SK-N-SH treated with all-trans-retinoic acid at 6 μM for 48 hours (cell line): ENCODE measurements at regions not wholly inside any gene's neighbourhood (a gene's known extent, or its start where the extent isn't known, plus 50 kb on each side); places are given as distances from the start of the nearest gene placed in this dataset.

Experiments used
- BACH2 ChIP-seq: fragments of 250-450 bp; sonication (Bioruptor Pico); IDR thresholded peaks from 2 replicates; pipeline ENCODE4 v1.9.0; 2021; ENCODE audit warnings: mild to moderate bottlenecking, borderline replicate concordance
- CREB5 ChIP-seq: fragments of 250-450 bp; sonication (Bioruptor Pico); IDR thresholded peaks from 2 replicates; pipeline ENCODE4 v1.5.1; 2020; ENCODE audit warnings: low read depth, mild to moderate bottlenecking, moderate library complexity
- GLIS3 ChIP-seq: fragments of 250-450 bp; sonication (Bioruptor Pico); IDR thresholded peaks from 2 replicates; pipeline ENCODE4 v1.5.0; 2020; ENCODE audit warnings: mild to moderate bottlenecking, moderate library complexity
- PATZ1 ChIP-seq: fragments of 250-450 bp; sonication (Bioruptor Pico); IDR thresholded peaks from 2 replicates; pipeline ENCODE4 v1.8.0; 2020; ENCODE audit warnings: mild to moderate bottlenecking, moderate library complexity, borderline replicate concordance
- POU6F1 ChIP-seq: fragments of 250-450 bp; sonication (Bioruptor Pico); IDR thresholded peaks from 2 replicates; pipeline ENCODE4 v1.8.0; 2021; ENCODE audit warnings: low read depth, mild to moderate bottlenecking, moderate library complexity, borderline replicate concordance
- PPARA ChIP-seq: fragments of 250-450 bp; sonication (Bioruptor Pico); IDR thresholded peaks from 2 replicates; pipeline ENCODE4 v1.5.0; 2020; ENCODE audit warnings: mild to moderate bottlenecking, borderline replicate concordance
- RARB ChIP-seq: fragments of 250-450 bp; sonication (Bioruptor Pico); IDR thresholded peaks from 2 replicates; pipeline ENCODE4 v1.8.0; 2021; ENCODE audit warnings: mild to moderate bottlenecking, moderate library complexity
- TSHZ2 ChIP-seq: fragments of 250-450 bp; sonication (Bioruptor Pico); IDR thresholded peaks from 2 replicates; pipeline ENCODE4 v1.5.0; 2020; ENCODE audit warnings: mild to moderate bottlenecking, moderate library complexity
- ZC3H10 ChIP-seq: fragments of 250-450 bp; sonication (Bioruptor Pico); IDR thresholded peaks from 2 replicates; pipeline ENCODE4 v1.5.1; 2021; ENCODE audit warnings: mild to moderate bottlenecking, moderate library complexity

- TF ChIP-seq PATZ1 (CRISPR knock-in tag) (no peak), BACH2 (CRISPR knock-in tag) (no peak), GLIS3 (CRISPR knock-in tag) (no peak), RARB (CRISPR knock-in tag) (no peak), CREB5 (CRISPR knock-in tag) (no peak), PPARA (CRISPR knock-in tag) (no peak), POU6F1 (CRISPR knock-in tag) (no peak), TSHZ2 (no peak), ZC3H10 (CRISPR knock-in tag) (no peak)
These were observed 148.8 kb downstream of the MBD2 start for GRCh38 chr18:54075689-54076088.
